Adrenal gland (tissue), 9 donors: ENCODE measurements at regions not wholly inside any gene's neighbourhood (a gene's known extent, or its start where the extent isn't known, plus 50 kb on each side); places are given as distances from the start of the nearest gene placed in this dataset.

Experiments used
- DNase-seq, 7 donors: peaks; one replicate each; pipeline ENCODE4 v3.0.0-alpha.2; 2019 to 2020
- H3K27ac ChIP-seq, 5 donors: fragments of 200-600 bp; sonication (generic) in 4 of 5; 1 replicate in 3 of 5; 2 replicates in 2 of 5; pipeline versions ENCODE4 v1.5.1 to v1.8.0; 2016 to 2020; ENCODE audit warnings: mild to moderate bottlenecking in 1 of 5
- H3K27me3 ChIP-seq: fragments of 200-600 bp; 2 replicates; pipeline ENCODE4 v1.8.0; 2021
- H3K36me3 ChIP-seq, 2 donors: fragments of 200-600 bp; replicated peaks in 1 of 2; 1 replicate in 1 of 2; 2 replicates in 1 of 2; pipeline versions ENCODE4 v1.5.1 to v1.8.0; 2018 to 2022
- H3K4me1 ChIP-seq, 2 donors: fragments of 200-600 bp; replicated peaks in 1 of 2; 1 replicate in 1 of 2; 2 replicates in 1 of 2; pipeline versions ENCODE4 v1.5.1 to v1.8.0; 2018 to 2021
- H3K4me3 ChIP-seq, 4 donors: fragments of 200-600 bp; sonication (generic) in 3 of 4; one replicate each; pipeline ENCODE4 v1.5.1; 2016 to 2018
- H3K9me3 ChIP-seq, 3 donors: fragments of 200-600 bp; sonication (generic) in 1 of 3; replicated peaks in 1 of 3; 1 replicate in 2 of 3; 2 replicates in 1 of 3; pipeline versions ENCODE4 v1.5.1 to v1.8.0; 2016 to 2021
- CTCF ChIP-seq, 6 experiments: fragments of 450-650 bp in 4 of 6; fragments of 200-600 bp in 2 of 6; sonication (generic) in 1 of 6; IDR thresholded peaks; 1 replicate in 5 of 6; 2 replicates in 1 of 6; pipeline versions ENCODE4 v1.5.1 to v1.8.0; 2016 to 2021; ENCODE audit warnings: antibody characterized with exemption in 6 of 6, mild to moderate bottlenecking in 2 of 6, moderate library complexity in 1 of 6
- POLR2A ChIP-seq, 2 donors: fragments of 450-650 bp; IDR thresholded peaks; one replicate each; pipeline ENCODE4 v1.6.1; 2017; ENCODE audit warnings: antibody characterized with exemption in 2 of 2, mild to moderate bottlenecking in 2 of 2, moderate library complexity in 1 of 2
- WGBS, 4 donors: extraction: QIAGEN DNeasy Blood & Tissue Kit in 2 of 4; methylation state at CpG; one replicate each; pipeline versions ENCODE4 v1.1.5 to v1.1.7; 2013 to 2017; 5-methylcytosine and 5-hydroxymethylcytosine counted together
- intact Hi-C, 2 donors: fragments of 100-400 bp; cut with DNase I; formaldehyde crosslinking; loops; one replicate each; pipeline versions ENCODE4 v1.14.1 to v1.15.0; 2022 to 2023
- donor health status: healthy with polysubstance abuse.
- donor health status: Bipolar disorder and iron deficiency.
- donor health status: DM: yes; HTN: yes; CAD: no.
- donor health status: DM: no; HTN: no; CAD: no.
- donor health status: DM: no; HTN: no; CAD: no.

GRCh38 chr4:62196338-62196737 lies 996.2 kb downstream of the ADGRL3 start:
- 82 to 87% (median 83%) methylated on average over 5 of the region's 5 CpGs for WGBS, 4 donors

GRCh38 chr4:62194342-62194741 lies 994.2 kb downstream of the ADGRL3 start:
- Histone ChIP-seq H3K9me3 (no peaks in the 10 kb centered on the region), H3K4me3 (no peak overlapping the region), H3K27ac (no peak overlapping the region), H3K27me3 (no peaks in the 10 kb centered on the region), H3K4me1 (no peaks in the 10 kb centered on the region), H3K36me3 (no peaks in the 10 kb centered on the region)
- intact Hi-C loops = no loop called here
- DNase-seq = no peak
- WGBS, 4 donors = 75 to 90% (median 81%) methylated on average over 2 of the region's 2 CpGs
- TF ChIP-seq POLR2A (IDR thresholded peaks at IDR 0.05) (no peak), CTCF (IDR thresholded peaks at IDR 0.05) (no peak)

More at GRCh38 chr4:62196338-62196737, 996.2 kb downstream of the ADGRL3 start:
- H3K4me3 ChIP-seq = no peak overlapping the region
- TF ChIP-seq CTCF (IDR thresholded peaks at IDR 0.05) = no peak
- TF ChIP-seq POLR2A (IDR thresholded peaks at IDR 0.05) = no peak
- H3K4me1 ChIP-seq = no peaks in the 10 kb centered on the region
- no peak for DNase-seq
- H3K36me3 ChIP-seq = no peaks in the 10 kb centered on the region
- H3K27ac ChIP-seq = no peak overlapping the region
- intact Hi-C loops = no loop called here
- no peaks in the 10 kb centered on the region for H3K27me3 ChIP-seq
- no peaks in the 10 kb centered on the region for H3K9me3 ChIP-seq

- intact Hi-C loops = no loop called here
- no peak for DNase-seq
- Histone ChIP-seq H3K36me3 (no peaks in the 10 kb centered on the region), H3K4me3 (no peak overlapping the region), H3K4me1 (no peaks in the 10 kb centered on the region), H3K27ac (no peak overlapping the region), H3K9me3 (no peaks in the 10 kb centered on the region), H3K27me3 (no peaks in the 10 kb centered on the region)
- WGBS, 4 donors = 35 to 75% (median 63%) methylated on average over 3 of the region's 3 CpGs
- no peak for TF ChIP-seq CTCF (IDR thresholded peaks at IDR 0.05)
- no peak for TF ChIP-seq POLR2A (IDR thresholded peaks at IDR 0.05)
Observed at GRCh38 chr4:62193761-62194160, 993.6 kb downstream of the ADGRL3 start.

- Histone ChIP-seq H3K4me1 (no peaks in the 10 kb centered on the region), H3K27me3 (no peaks in the 10 kb centered on the region), H3K4me3 (no peak overlapping the region), H3K9me3 (no peaks in the 10 kb centered on the region), H3K36me3 (no peaks in the 10 kb centered on the region), H3K27ac (no peak overlapping the region)
- intact Hi-C loops = no loop called here
- TF ChIP-seq CTCF (IDR thresholded peaks at IDR 0.05) (no peak), POLR2A (IDR thresholded peaks at IDR 0.05) (no peak)
- DNase-seq = no peak
- WGBS, 4 donors = 71 to 77% (median 72%) methylated on average over 7 of the region's 7 CpGs
Observed at GRCh38 chr4:62191451-62192240, 991.5 kb downstream of the ADGRL3 start.
